Activated T-helper 2 cell treated with anti-CD3 and anti-CD28 coated beads, Interferon-gamma antibody, Interleukin-2, Interleukin-4, amounts not matched to agents 10 μg/mL and 5 μg/mL and 100 μg/mL, durations not matched to agents 14 hours and 24 hours and 36 hours (primary cell): ENCODE measurements at regions not wholly inside any gene's neighbourhood (a gene's known extent, or its start where the extent isn't known, plus 50 kb on each side); places are given as distances from the start of the nearest gene placed in this dataset.

Experiments used
- DNase-seq: peaks from one replicate; pipeline ENCODE4 v3.0.0; 2021; ENCODE audit warnings: low spot score
- H3K27ac Mint-ChIP-seq: one replicate; pipeline ENCODE4 v1.8.0; 2021; ENCODE audit warnings: mixed read lengths
- H3K27me3 Mint-ChIP-seq: one replicate; pipeline ENCODE4 v1.8.0; 2021; ENCODE audit warnings: low read depth, mixed read lengths
- H3K36me3 Mint-ChIP-seq: one replicate; pipeline ENCODE4 v1.8.0; 2021; ENCODE audit warnings: low read depth, mixed read lengths
- H3K4me1 Mint-ChIP-seq: one replicate; pipeline ENCODE4 v1.8.0; 2021; ENCODE audit warnings: low read depth, mixed read lengths
- H3K4me3 Mint-ChIP-seq: one replicate; pipeline ENCODE4 v1.8.0; 2021; ENCODE audit warnings: low read depth, mild to moderate bottlenecking, moderate library complexity, mixed read lengths
- H3K9me3 Mint-ChIP-seq: one replicate; pipeline ENCODE4 v1.8.0; 2021; ENCODE audit warnings: mixed read lengths
- intact Hi-C: fragments of 100-400 bp; cut with micrococcal nuclease; formaldehyde crosslinking; loops from one replicate; pipeline ENCODE4 v1.15.1; 2023

DNA sequence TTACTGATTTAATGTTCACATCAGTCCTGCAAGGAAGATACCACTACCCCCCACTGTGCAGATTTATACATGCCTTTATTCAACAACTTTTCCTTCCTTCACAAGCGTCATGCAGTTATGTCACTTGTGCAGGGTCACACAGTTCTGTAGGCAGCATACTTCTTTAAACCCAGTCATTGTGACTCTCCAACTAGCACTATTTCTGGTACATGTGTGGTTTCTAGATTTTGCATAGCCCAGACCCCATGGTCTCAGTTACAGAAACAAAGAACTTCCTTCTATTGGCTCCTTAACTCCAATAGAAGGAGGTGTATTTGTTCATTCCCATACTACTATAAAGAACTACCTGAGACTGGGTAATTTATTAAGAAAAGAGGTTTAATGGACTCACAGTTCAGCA lies 333.1 kb downstream of the ZNF516 start:
- H3K27ac Mint-ChIP-seq, result no peak overlapping the region
- H3K9me3 Mint-ChIP-seq, result no peaks in the 10 kb centered on the region
- no peak for DNase-seq
- intact Hi-C loops, result no loop called here
- H3K27me3 Mint-ChIP-seq, result no peaks in the 10 kb centered on the region
- H3K36me3 Mint-ChIP-seq, result no peaks in the 10 kb centered on the region
- H3K4me3 Mint-ChIP-seq, result no peak overlapping the region
- H3K4me1 Mint-ChIP-seq, result no peaks in the 10 kb centered on the region

GRCh38 chr18:76153691-76154090 lies 341.4 kb downstream of the ZNF516 start:
- Mint-ChIP-seq H3K4me3 (no peak overlapping the region), H3K27me3 (no peaks in the 10 kb centered on the region), H3K36me3 (no peaks in the 10 kb centered on the region), H3K9me3 (no peaks in the 10 kb centered on the region), H3K4me1 (no peaks in the 10 kb centered on the region), H3K27ac (no peak overlapping the region)
- DNase-seq, result no peak
- intact Hi-C loops, result no loop called here

- Mint-ChIP-seq H3K9me3 (no peaks in the 10 kb centered on the region), H3K27me3 (no peaks in the 10 kb centered on the region), H3K36me3 (no peaks in the 10 kb centered on the region), H3K4me3 (no peak overlapping the region), H3K27ac (no peak overlapping the region), H3K4me1 (no peaks in the 10 kb centered on the region)
- DNase-seq, result no peak
- intact Hi-C loops, result no loop called here
Observed at GRCh38 chr18:76149734-76150133, 345.3 kb downstream of the ZNF516 start.

GRCh38 chr18:76149284-76149683 lies 345.8 kb downstream of the ZNF516 start:
- Mint-ChIP-seq H3K4me3 (no peak overlapping the region), H3K9me3 (no peaks in the 10 kb centered on the region), H3K36me3 (no peaks in the 10 kb centered on the region), H3K27ac (no peak overlapping the region), H3K27me3 (no peaks in the 10 kb centered on the region), H3K4me1 (no peaks in the 10 kb centered on the region)
- DNase-seq, result no peak
- intact Hi-C loops, result no loop called here

DNA sequence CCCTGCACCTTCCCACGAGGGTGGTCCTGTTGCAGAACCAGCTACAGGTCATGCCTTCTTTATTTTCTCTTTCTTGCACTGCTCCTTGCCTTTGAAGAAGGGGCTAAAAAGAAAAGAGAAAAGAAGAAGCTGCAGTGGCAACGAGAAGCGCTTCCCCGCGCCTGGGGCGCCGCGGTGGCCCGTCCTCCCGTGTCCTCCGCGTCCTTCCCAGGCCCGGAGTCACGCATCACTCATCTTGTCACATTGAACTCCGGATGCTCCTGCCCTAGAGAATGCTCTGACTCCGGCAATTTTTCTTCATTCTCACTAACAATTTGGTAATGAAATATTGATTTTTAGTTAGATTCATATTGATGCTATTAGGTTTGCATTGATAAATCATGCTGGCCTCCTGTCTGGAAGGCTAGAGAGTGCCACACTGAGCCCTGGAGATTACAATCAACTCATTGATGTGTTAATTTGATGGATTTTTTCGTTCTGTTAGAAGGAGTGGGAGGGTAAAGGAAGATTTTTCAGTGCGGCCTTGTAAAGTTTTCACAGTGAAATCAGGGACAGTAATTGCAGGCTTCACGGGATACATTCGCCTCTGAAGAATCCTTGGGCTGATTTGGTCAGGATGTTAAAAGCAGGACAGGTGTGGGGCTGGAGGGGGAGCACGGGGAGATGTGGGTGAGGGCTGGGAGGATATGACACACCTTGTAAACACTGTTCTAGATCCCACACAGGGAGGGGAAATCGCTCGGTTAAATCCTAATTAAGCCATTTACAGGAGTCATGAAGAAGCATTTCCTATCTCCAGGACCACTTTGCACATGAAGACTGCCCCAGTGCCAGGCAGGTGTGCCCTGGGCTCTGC lies 349.3 kb downstream of the ZNF516 start:
- Mint-ChIP-seq H3K4me3 (no peak overlapping the region), H3K27ac (no peak overlapping the region), H3K4me1 (no peaks in the 10 kb centered on the region), H3K27me3 (no peaks in the 10 kb centered on the region), H3K36me3 (no peaks in the 10 kb centered on the region), H3K9me3 (no peaks in the 10 kb centered on the region)
- intact Hi-C loops, result no loop called here
- DNase-seq, result no peak

GRCh38 chr18:76144844-76145243 lies 350.2 kb downstream of the ZNF516 start:
- Mint-ChIP-seq H3K9me3 (no peaks in the 10 kb centered on the region), H3K4me1 (no peaks in the 10 kb centered on the region), H3K36me3 (no peaks in the 10 kb centered on the region), H3K4me3 (no peak overlapping the region), H3K27me3 (no peaks in the 10 kb centered on the region), H3K27ac (no peak overlapping the region)
- intact Hi-C loops, result no loop called here
- no peak for DNase-seq

DNA sequence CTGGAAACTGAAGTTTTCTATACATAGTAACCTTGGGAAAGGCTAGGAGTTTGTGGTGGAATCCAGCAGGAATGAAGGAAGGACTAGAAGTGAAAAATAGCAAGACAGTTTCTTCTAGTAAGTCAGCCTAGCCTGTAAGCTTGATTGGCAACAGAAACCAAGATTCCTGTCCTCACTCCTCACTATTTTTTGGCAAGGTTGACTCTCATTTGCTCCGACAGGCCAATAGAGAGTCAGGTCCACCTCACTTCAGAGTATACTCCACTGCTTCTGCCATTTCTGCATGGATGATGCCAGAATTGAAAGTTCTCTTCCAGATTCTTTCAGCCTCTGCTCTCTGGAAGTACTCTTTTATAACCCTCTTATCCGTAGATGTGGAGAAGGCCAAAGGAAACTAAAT lies 352.4 kb downstream of the ZNF516 start:
- no peaks in the 10 kb centered on the region for H3K27me3 Mint-ChIP-seq
- no peak for DNase-seq
- no peak overlapping the region for H3K27ac Mint-ChIP-seq
- no peaks in the 10 kb centered on the region for H3K36me3 Mint-ChIP-seq
- H3K4me3 Mint-ChIP-seq, result no peak overlapping the region
- H3K9me3 Mint-ChIP-seq, result no peaks in the 10 kb centered on the region
- intact Hi-C loops, result no loop called here
- no peaks in the 10 kb centered on the region for H3K4me1 Mint-ChIP-seq

- Mint-ChIP-seq H3K9me3 (no peaks in the 10 kb centered on the region), H3K4me3 (no peak overlapping the region), H3K36me3 (no peaks in the 10 kb centered on the region), H3K27me3 (no peaks in the 10 kb centered on the region), H3K27ac (no peak overlapping the region), H3K4me1 (no peaks in the 10 kb centered on the region)
- intact Hi-C loops, result no loop called here
- DNase-seq, result no peak
Observed at GRCh38 chr18:76139844-76140243, 355.2 kb downstream of the ZNF516 start.

- intact Hi-C loops, result no loop called here
- H3K27ac Mint-ChIP-seq, result no peak overlapping the region
- no peaks in the 10 kb centered on the region for H3K27me3 Mint-ChIP-seq
- H3K36me3 Mint-ChIP-seq, result no peaks in the 10 kb centered on the region
- no peak for DNase-seq
- H3K4me1 Mint-ChIP-seq, result peaks cover 5% of the 10 kb centered on the region
- no peaks in the 10 kb centered on the region for H3K9me3 Mint-ChIP-seq
- no peak overlapping the region for H3K4me3 Mint-ChIP-seq
Observed at GRCh38 chr18:76137216-76137615, 357.8 kb downstream of the ZNF516 start.

GRCh38 chr18:76136701-76137100 lies 358.3 kb downstream of the ZNF516 start:
- Mint-ChIP-seq H3K4me3 (no peak overlapping the region), H3K36me3 (no peaks in the 10 kb centered on the region), H3K27ac (no peak overlapping the region), H3K9me3 (no peaks in the 10 kb centered on the region), H3K27me3 (no peaks in the 10 kb centered on the region), H3K4me1 (peaks cover 6% of the 10 kb centered on the region)
- intact Hi-C loops, result no loop called here
- no peak for DNase-seq

DNA sequence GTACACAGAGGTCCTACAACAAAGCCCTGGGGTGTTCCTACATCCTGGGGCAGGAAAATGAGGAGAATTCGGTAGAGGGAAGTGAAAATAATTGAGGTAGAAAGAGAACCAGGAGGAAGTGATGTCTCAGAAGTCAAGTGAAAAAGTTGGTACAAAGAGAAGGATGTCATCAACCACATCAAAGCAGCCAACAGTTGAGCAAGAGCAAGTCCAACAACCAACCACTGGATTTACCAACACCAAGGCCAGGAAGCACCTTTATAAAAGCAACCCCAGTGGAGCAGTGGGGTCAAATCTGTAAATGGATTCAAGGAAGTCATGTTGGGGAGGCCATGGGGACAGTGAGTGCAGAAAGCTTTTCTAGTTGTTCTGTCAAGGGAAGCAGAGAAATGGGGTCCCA lies 360.4 kb downstream of the ZNF516 start:
- no peak for DNase-seq
- H3K36me3 Mint-ChIP-seq, result no peaks in the 10 kb centered on the region
- intact Hi-C loops, result no loop called here
- H3K27ac Mint-ChIP-seq, result no peak overlapping the region
- no peaks in the 10 kb centered on the region for H3K9me3 Mint-ChIP-seq
- H3K4me3 Mint-ChIP-seq, result no peak overlapping the region
- H3K4me1 Mint-ChIP-seq, result peaks cover 9% of the 10 kb centered on the region
- H3K27me3 Mint-ChIP-seq, result no peaks in the 10 kb centered on the region

DNA sequence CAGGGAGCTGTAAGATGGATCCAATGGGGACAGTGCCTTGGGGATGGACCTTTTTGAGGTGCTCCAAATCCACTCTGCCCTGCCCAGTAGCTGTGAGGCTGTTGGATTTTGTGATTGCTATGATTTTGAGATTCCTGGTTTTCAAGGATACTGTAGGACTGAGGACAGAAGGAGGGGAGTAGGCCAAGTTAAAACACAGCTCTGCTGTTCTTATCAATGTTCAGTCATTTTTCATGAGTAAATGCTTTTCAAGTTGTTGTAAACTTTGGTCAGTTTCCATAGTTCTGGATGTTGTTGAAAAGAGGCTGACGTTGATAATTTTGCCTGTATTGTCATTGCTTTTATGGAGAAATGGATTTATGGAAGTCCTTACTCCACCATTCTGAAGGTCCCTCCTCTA lies 361.2 kb downstream of the ZNF516 start:
- Mint-ChIP-seq H3K4me3 (no peak overlapping the region), H3K27ac (no peak overlapping the region), H3K9me3 (no peaks in the 10 kb centered on the region), H3K36me3 (no peaks in the 10 kb centered on the region), H3K4me1 (peaks cover 9% of the 10 kb centered on the region), H3K27me3 (no peaks in the 10 kb centered on the region)
- intact Hi-C loops, result no loop called here
- no peak for DNase-seq

DNA sequence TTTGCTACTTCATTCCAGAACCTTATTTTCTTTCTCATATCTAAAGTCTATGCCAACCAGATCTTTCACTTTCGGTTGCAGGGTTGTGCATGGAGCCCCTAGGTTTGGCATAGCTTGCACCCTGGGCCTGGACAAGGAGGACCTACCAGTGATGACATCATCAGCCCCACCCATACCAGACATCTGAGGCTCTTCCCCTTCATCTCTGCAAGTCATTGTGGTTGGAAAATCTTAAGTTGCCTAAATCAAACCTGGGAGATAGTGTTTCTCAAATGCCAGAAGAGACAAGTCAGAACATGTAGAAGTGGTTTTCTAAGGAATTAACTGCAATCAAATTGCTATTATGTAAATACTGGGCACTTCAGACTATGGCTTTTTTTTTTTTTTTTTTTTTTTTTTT lies 363.3 kb downstream of the ZNF516 start:
- no peak overlapping the region for H3K4me3 Mint-ChIP-seq
- H3K4me1 Mint-ChIP-seq, result peaks cover 9% of the 10 kb centered on the region
- DNase-seq, result no peak
- no peaks in the 10 kb centered on the region for H3K27me3 Mint-ChIP-seq
- no peaks in the 10 kb centered on the region for H3K9me3 Mint-ChIP-seq
- no peaks in the 10 kb centered on the region for H3K36me3 Mint-ChIP-seq
- no peak overlapping the region for H3K27ac Mint-ChIP-seq
- intact Hi-C loops, result no loop called here

- H3K36me3 Mint-ChIP-seq, result no peaks in the 10 kb centered on the region
- intact Hi-C loops, result no loop called here
- no peak overlapping the region for H3K27ac Mint-ChIP-seq
- DNase-seq, result no peak
- H3K4me3 Mint-ChIP-seq, result no peak overlapping the region
- H3K9me3 Mint-ChIP-seq, result no peaks in the 10 kb centered on the region
- H3K4me1 Mint-ChIP-seq, result peaks cover 9% of the 10 kb centered on the region
- no peaks in the 10 kb centered on the region for H3K27me3 Mint-ChIP-seq
Observed at GRCh38 chr18:76130845-76131244, 364.2 kb downstream of the ZNF516 start.
